ENCODE measurements at regions not wholly inside any gene's neighbourhood (a gene's known extent, or its start where the extent isn't known, plus 50 kb on each side); places are given as distances from the start of the nearest gene placed in this dataset.
"Not testable (repeated sequence)": the region's sequence is repeated elsewhere in the genome, so short reads cannot be mapped to it uniquely, and the experiment has no call there.

DNA sequence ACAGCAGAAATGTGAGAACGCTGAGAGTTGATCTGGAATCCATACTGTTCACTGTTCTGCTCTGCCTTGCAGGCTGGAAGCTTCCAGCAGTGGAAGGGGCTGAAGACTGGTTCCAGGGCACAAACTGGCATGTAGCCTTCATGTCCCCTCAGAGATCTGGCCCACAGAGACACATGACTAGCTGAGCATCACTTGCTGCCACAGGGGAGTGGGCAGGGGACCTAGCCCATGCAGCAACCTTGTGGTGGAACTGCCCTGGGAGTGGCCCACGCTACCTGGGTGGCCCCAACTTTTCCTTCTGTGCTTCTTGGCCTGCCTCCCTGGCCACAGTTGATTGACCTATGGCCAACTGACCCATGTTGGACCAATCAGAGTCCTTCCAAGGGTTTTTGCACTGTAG lies 98.1 kb downstream of the TPRA1 start:
- Histone ChIP-seq H3K18ac (ENCODE audit: low read length) (no peak overlapping the region), H3K14ac (ENCODE audit: low read length) (no peak overlapping the region), H3K9ac (ENCODE audit: low read depth, low read length, poor library complexity) (no peak overlapping the region), H2AK5ac (ENCODE audit: low read depth, low read length) (no peak overlapping the region), H3K4me3 (ENCODE audit: low read length in 2 of 2) (no peak overlapping the region), H2AFZ (ENCODE audit: low read length) (no peak overlapping the region), H2BK15ac (ENCODE audit: low read length) (no peak overlapping the region), H3K4me2 (ENCODE audit: insufficient read depth, low read length, poor library complexity, severe bottlenecking) (no peak overlapping the region), H3K36me3 (replicated peaks in 1 of 2; ENCODE audit: control insufficient read depth in 2 of 2, insufficient read depth in 2 of 2, low read length in 2 of 2) (no peaks in the 10 kb centered on the region), H2BK5ac (ENCODE audit: low read length) (no peak overlapping the region), H4K8ac (ENCODE audit: low read depth, low read length) (no peak overlapping the region), H3K79me1 (ENCODE audit: low read depth, low read length) (no peaks in the 10 kb centered on the region), H3K23ac (ENCODE audit: low read depth, low read length, poor library complexity) (no peak overlapping the region), H2BK12ac (ENCODE audit: low read length) (no peak overlapping the region), H3K9me3 (replicated peaks in 1 of 2; ENCODE audit: control insufficient read depth in 2 of 2, insufficient read depth in 1 of 2, low read depth in 1 of 2, low read length in 2 of 2) (no peaks in the 10 kb centered on the region), H3K4ac (ENCODE audit: low read length) (no peak overlapping the region), H2BK120ac (ENCODE audit: low read depth, low read length) (no peak overlapping the region), H3K27ac (replicated peaks; ENCODE audit: low read length) (no peak overlapping the region), H4K91ac (ENCODE audit: low read depth, low read length, poor library complexity) (no peak overlapping the region), H3K4me1 (ENCODE audit: control insufficient read depth in 2 of 2, insufficient read depth in 1 of 2, low read depth in 1 of 2, low read length in 2 of 2) (peaks cover 0 to 4% of the 10 kb centered on the region in 2 donors), H3K27me3 (ENCODE audit: control insufficient read depth in 3 of 3, insufficient read depth in 3 of 3, low read depth in 1 of 3, low read length in 3 of 3) (peaks cover 0 to 5% (median 0%) of the 10 kb centered on the region in 3 experiments)
- no CpG with 5 or more reads among the region's 2 CpGs for WGBS, 2 donors (ENCODE audit: extremely low coverage in 2 of 2, insufficient read length in 2 of 2, insufficient replicate concordance in 1 of 2)
- DNase-seq (ENCODE audit: low spot score) = no peak

DNA sequence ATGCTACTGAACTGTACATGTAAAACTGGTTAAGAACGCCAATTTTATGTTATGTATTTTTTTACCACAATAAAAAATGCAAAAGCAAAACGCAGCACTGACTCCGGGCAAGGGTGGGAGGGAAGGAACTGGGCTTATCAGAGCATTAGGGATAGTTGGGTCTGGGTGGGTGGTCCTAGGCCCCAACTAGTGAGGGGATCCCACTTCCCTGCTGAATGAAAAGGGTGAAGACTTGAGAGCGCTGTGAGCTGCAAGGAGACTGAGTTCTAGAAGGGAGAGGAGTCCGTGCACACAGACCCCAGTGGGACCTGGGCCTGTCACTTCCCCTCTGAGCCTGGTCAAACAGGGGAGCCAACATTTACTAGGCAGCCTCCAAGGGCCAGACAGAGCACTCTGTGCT lies 98.6 kb downstream of the TPRA1 start:
- Histone ChIP-seq H2AK5ac (ENCODE audit: low read depth, low read length) (no peak overlapping the region), H4K8ac (ENCODE audit: low read depth, low read length) (no peak overlapping the region), H2BK12ac (ENCODE audit: low read length) (no peak overlapping the region), H3K4me1 (ENCODE audit: control insufficient read depth in 2 of 2, insufficient read depth in 1 of 2, low read depth in 1 of 2, low read length in 2 of 2) (peaks cover 0 to 4% of the 10 kb centered on the region in 2 donors), H3K27me3 (ENCODE audit: control insufficient read depth in 3 of 3, insufficient read depth in 3 of 3, low read depth in 1 of 3, low read length in 3 of 3) (peaks cover 0 to 5% (median 0%) of the 10 kb centered on the region in 3 experiments), H3K79me1 (ENCODE audit: low read depth, low read length) (no peaks in the 10 kb centered on the region), H2BK5ac (ENCODE audit: low read length) (no peak overlapping the region), H3K4me3 (ENCODE audit: low read length in 2 of 2) (no peak overlapping the region), H3K27ac (replicated peaks; ENCODE audit: low read length) (no peak overlapping the region), H3K14ac (ENCODE audit: low read length) (no peak overlapping the region), H2AFZ (ENCODE audit: low read length) (no peak overlapping the region), H2BK15ac (ENCODE audit: low read length) (no peak overlapping the region), H2BK120ac (ENCODE audit: low read depth, low read length) (no peak overlapping the region), H3K23ac (ENCODE audit: low read depth, low read length, poor library complexity) (no peak overlapping the region), H3K9me3 (replicated peaks in 1 of 2; ENCODE audit: control insufficient read depth in 2 of 2, insufficient read depth in 1 of 2, low read depth in 1 of 2, low read length in 2 of 2) (no peaks in the 10 kb centered on the region), H3K4me2 (ENCODE audit: insufficient read depth, low read length, poor library complexity, severe bottlenecking) (no peak overlapping the region), H3K9ac (ENCODE audit: low read depth, low read length, poor library complexity) (no peak overlapping the region), H4K91ac (ENCODE audit: low read depth, low read length, poor library complexity) (no peak overlapping the region), H3K36me3 (replicated peaks in 1 of 2; ENCODE audit: control insufficient read depth in 2 of 2, insufficient read depth in 2 of 2, low read length in 2 of 2) (no peaks in the 10 kb centered on the region), H3K4ac (ENCODE audit: low read length) (no peak overlapping the region), H3K18ac (ENCODE audit: low read length) (no peak overlapping the region)
- WGBS, 2 donors (ENCODE audit: extremely low coverage in 2 of 2, insufficient read length in 2 of 2, insufficient replicate concordance in 1 of 2) = no CpG with 5 or more reads among the region's 5 CpGs
- DNase-seq (ENCODE audit: low spot score) = no peak

DNA sequence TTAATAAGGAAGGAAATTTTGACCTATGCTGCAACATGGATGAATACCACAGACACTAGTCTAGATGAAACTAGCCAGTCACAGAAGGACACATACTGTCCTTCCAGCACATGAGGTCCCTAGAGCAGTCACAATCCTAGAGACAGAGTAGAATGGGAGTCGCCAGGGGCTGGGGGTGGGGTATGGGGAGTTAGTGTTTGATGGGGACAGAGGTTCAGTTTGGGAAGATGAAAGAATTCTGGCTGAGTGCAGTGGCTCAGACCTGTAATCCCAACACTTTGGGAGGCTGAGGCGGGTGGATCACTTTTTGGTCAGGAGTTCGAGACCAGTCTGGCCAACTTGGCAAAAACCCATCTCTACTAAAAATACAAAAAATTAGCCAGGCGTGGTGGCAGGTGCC lies 99.2 kb downstream of the TPRA1 start:
- Histone ChIP-seq H3K27ac (replicated peaks; ENCODE audit: low read length) (no peak overlapping the region), H3K4ac (ENCODE audit: low read length) (no peak overlapping the region), H3K36me3 (replicated peaks in 1 of 2; ENCODE audit: control insufficient read depth in 2 of 2, insufficient read depth in 2 of 2, low read length in 2 of 2) (no peaks in the 10 kb centered on the region), H2BK12ac (ENCODE audit: low read length) (no peak overlapping the region), H3K18ac (ENCODE audit: low read length) (no peak overlapping the region), H2BK15ac (ENCODE audit: low read length) (no peak overlapping the region), H2AFZ (ENCODE audit: low read length) (no peak overlapping the region), H3K4me3 (ENCODE audit: low read length in 2 of 2) (no peak overlapping the region), H4K91ac (ENCODE audit: low read depth, low read length, poor library complexity) (no peak overlapping the region), H3K4me2 (ENCODE audit: insufficient read depth, low read length, poor library complexity, severe bottlenecking) (no peak overlapping the region), H3K9me3 (replicated peaks in 1 of 2; ENCODE audit: control insufficient read depth in 2 of 2, insufficient read depth in 1 of 2, low read depth in 1 of 2, low read length in 2 of 2) (no peaks in the 10 kb centered on the region), H2BK5ac (ENCODE audit: low read length) (no peak overlapping the region), H3K9ac (ENCODE audit: low read depth, low read length, poor library complexity) (no peak overlapping the region), H3K27me3 (ENCODE audit: control insufficient read depth in 3 of 3, insufficient read depth in 3 of 3, low read depth in 1 of 3, low read length in 3 of 3) (peaks cover 0 to 5% (median 0%) of the 10 kb centered on the region in 3 experiments), H3K14ac (ENCODE audit: low read length) (no peak overlapping the region), H3K4me1 (ENCODE audit: control insufficient read depth in 2 of 2, insufficient read depth in 1 of 2, low read depth in 1 of 2, low read length in 2 of 2) (peaks cover 0 to 4% of the 10 kb centered on the region in 2 donors), H3K79me1 (ENCODE audit: low read depth, low read length) (no peaks in the 10 kb centered on the region), H4K8ac (ENCODE audit: low read depth, low read length) (no peak overlapping the region), H2AK5ac (ENCODE audit: low read depth, low read length) (no peak overlapping the region), H2BK120ac (ENCODE audit: low read depth, low read length) (no peak overlapping the region), H3K23ac (ENCODE audit: low read depth, low read length, poor library complexity) (no peak overlapping the region)
- no CpG with 5 or more reads among the region's 4 CpGs for WGBS, 2 donors (ENCODE audit: extremely low coverage in 2 of 2, insufficient read length in 2 of 2, insufficient replicate concordance in 1 of 2)
- no peak for DNase-seq (ENCODE audit: low spot score)

GRCh38 chr3:127491024-127491305 lies 99.6 kb downstream of the TPRA1 start:
- not testable (repeated sequence) for DNase-seq (ENCODE audit: low spot score); H4K91ac ChIP-seq (ENCODE audit: low read depth, low read length, poor library complexity); H3K14ac ChIP-seq (ENCODE audit: low read length); H3K27ac ChIP-seq (replicated peaks; ENCODE audit: low read length); H2BK12ac ChIP-seq (ENCODE audit: low read length); H3K4ac ChIP-seq (ENCODE audit: low read length); H3K23ac ChIP-seq (ENCODE audit: low read depth, low read length, poor library complexity); H3K18ac ChIP-seq (ENCODE audit: low read length); H3K4me2 ChIP-seq (ENCODE audit: insufficient read depth, low read length, poor library complexity, severe bottlenecking); H2BK5ac ChIP-seq (ENCODE audit: low read length); H3K9me3 ChIP-seq (replicated peaks in 1 of 2; ENCODE audit: control insufficient read depth in 2 of 2, insufficient read depth in 1 of 2, low read depth in 1 of 2, low read length in 2 of 2); H2AK5ac ChIP-seq (ENCODE audit: low read depth, low read length); H4K8ac ChIP-seq (ENCODE audit: low read depth, low read length); H3K36me3 ChIP-seq (replicated peaks in 1 of 2; ENCODE audit: control insufficient read depth in 2 of 2, insufficient read depth in 2 of 2, low read length in 2 of 2); H3K79me1 ChIP-seq (ENCODE audit: low read depth, low read length); H2BK120ac ChIP-seq (ENCODE audit: low read depth, low read length); H3K4me3 ChIP-seq (ENCODE audit: low read length in 2 of 2); H3K27me3 ChIP-seq (ENCODE audit: control insufficient read depth in 3 of 3, insufficient read depth in 3 of 3, low read depth in 1 of 3, low read length in 3 of 3); H3K4me1 ChIP-seq (ENCODE audit: control insufficient read depth in 2 of 2, insufficient read depth in 1 of 2, low read depth in 1 of 2, low read length in 2 of 2); H2BK15ac ChIP-seq (ENCODE audit: low read length); H3K9ac ChIP-seq (ENCODE audit: low read depth, low read length, poor library complexity); H2AFZ ChIP-seq (ENCODE audit: low read length)
- WGBS, 2 donors (ENCODE audit: extremely low coverage in 2 of 2, insufficient read length in 2 of 2, insufficient replicate concordance in 1 of 2) = no CpG with 5 or more reads among the region's 2 CpGs

Data from neuronal stem cell (in vitro differentiated cells).